Fibroblast of villous mesenchyme (primary cell): ENCODE measurements at regions not wholly inside any gene's neighbourhood (a gene's known extent, or its start where the extent isn't known, plus 50 kb on each side); places are given as distances from the start of the nearest gene placed in this dataset.

Experiments
- DNase-seq: peaks from one replicate; pipeline ENCODE4 v3.0.0-alpha.2; 2010; ENCODE audit warnings: low read depth
- H3K4me3 ChIP-seq: 2 replicates; pipeline ENCODE4 v1.5.1; 2011; ENCODE audit warnings: low read depth, mild to moderate bottlenecking, low read length
- CTCF ChIP-seq: IDR thresholded peaks from 2 replicates; pipeline ENCODE4 v1.5.1; 2012; ENCODE audit warnings: low read depth, mild to moderate bottlenecking, low read length; ENCODE audit not compliant: insufficient read depth

GRCh38 chr21:27070861-27071670 is 104.2 kb upstream of the ADAMTS5 start:
- no peak for TF ChIP-seq CTCF
- DNase-seq = no peak

GRCh38 chr21:27068811-27069210 is 101.9 kb upstream of the ADAMTS5 start:
- DNase-seq = no peak
- H3K4me3 ChIP-seq = no peak overlapping the region
- TF ChIP-seq CTCF = no peak

More at GRCh38 chr21:27070861-27071670, 104.2 kb upstream of the ADAMTS5 start:
- no peak overlapping the region for H3K4me3 ChIP-seq

GRCh38 chr21:27067226-27067625 is 100.3 kb upstream of the ADAMTS5 start:
- no peak for TF ChIP-seq CTCF
- H3K4me3 ChIP-seq = no peak overlapping the region
- no peak for DNase-seq

- no peak overlapping the region for H3K4me3 ChIP-seq
- no peak for TF ChIP-seq CTCF
- no peak for DNase-seq
Measured at GRCh38 chr21:27062443-27062842, 95.6 kb upstream of the ADAMTS5 start.

- DNase-seq = no peak
- TF ChIP-seq CTCF = no peak
Measured at GRCh38 chr21:27061770-27062169, 94.9 kb upstream of the ADAMTS5 start.

GRCh38 chr21:27060190-27060589 is 93.3 kb upstream of the ADAMTS5 start:
- H3K4me3 ChIP-seq = no peak overlapping the region
- TF ChIP-seq CTCF = no peak
- DNase-seq = peak; percentile 50

More at GRCh38 chr21:27061770-27062169, 94.9 kb upstream of the ADAMTS5 start:
- H3K4me3 ChIP-seq = no peak overlapping the region
